CD4-positive, alpha-beta T cell treated with Interleukin-6 for 4 hours (primary cell): ENCODE measurements at regions not wholly inside any gene's neighbourhood (a gene's known extent, or its start where the extent isn't known, plus 50 kb on each side); places are given as distances from the start of the nearest gene placed in this dataset.

Experiments used
- DNase-seq: peaks from one replicate; pipeline ENCODE4 v3.0.0-alpha.2; 2020; ENCODE audit warnings: mixed read lengths

DNA sequence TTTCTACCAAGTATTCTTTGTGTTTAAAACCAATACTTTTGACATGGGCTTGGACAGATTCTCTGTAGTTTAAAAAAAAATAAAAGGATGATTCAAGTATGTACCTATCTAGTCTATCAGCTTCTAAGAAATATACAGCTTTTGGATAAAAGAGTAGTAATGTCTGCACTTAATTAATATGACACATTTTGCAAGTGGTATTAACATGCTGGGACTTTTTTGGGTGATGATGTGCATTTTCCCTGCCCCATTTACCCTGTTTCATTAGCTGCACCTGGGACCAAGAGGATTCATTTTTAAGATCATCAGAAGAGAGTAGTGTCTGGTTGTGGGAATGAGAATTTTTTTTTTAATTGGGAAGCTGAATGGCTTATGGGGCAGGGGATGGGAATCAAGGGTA lies 236.2 kb upstream of the KLF14 start:
- no peak for DNase-seq

DNA sequence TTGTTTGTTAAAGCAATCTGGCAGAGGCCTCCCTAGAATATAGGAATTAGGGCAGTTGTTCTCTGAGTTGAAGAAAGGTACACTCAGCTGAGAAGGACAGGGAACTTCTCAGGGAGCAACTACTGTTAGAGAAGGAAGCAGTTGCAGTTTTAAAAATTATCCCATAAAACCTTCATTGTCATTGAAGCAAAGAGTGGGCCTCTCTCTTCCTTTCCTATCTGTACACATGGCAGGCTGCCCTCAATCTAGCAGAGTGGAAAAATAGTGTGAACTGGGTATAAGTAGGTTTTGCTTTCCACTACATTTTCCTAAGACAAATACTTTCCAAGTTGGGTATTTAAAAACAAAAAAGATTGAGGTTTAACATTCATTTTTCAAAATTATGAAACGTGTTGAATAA lies 236.7 kb upstream of the KLF14 start:
- DNase-seq = no peak

DNA sequence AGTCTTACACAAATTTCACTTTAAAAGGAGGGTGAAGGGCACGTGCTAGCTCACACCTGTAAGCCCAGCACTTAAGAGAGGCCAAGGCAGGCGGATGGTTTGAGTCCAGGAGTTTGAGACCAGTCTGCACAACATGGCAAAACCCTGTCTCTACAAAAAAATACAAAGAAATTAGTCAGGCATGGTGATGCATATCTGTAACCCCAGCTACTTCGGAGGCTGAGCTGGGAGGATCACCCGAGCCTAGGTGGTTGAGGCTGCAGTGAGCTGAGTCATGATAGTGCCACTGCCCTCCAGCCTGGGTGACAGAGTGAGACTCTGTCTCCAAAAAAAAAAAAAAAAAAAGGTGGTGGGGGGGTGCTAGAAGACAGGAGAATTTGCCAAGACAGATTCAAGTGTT lies 237.3 kb upstream of the KLF14 start:
- DNase-seq = peak; percentile 56

DNA sequence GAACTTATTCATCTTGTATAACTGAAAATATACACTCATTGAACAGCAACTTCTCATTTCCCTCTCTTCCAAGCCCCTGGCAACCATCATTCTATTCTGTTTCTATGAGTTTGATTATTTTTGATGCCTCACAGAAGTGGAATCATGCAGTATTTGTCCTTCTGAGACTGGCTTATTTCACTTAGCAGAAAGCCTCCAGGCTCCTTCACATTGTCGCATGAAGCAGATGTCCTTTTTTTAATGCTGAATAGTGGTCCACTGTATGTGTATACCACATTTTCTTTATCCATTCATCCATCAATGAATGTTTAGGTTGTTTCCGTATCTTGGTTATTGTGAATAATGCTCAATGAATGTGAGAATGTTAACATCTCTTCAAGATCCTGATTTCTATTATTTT lies 238.2 kb upstream of the KLF14 start:
- no peak for DNase-seq

GRCh38 chr7:130973637-130974036 lies 239.6 kb upstream of the KLF14 start:
- no peak for DNase-seq

GRCh38 chr7:130974169-130974568 lies 240.2 kb upstream of the KLF14 start:
- no peak for DNase-seq

DNA sequence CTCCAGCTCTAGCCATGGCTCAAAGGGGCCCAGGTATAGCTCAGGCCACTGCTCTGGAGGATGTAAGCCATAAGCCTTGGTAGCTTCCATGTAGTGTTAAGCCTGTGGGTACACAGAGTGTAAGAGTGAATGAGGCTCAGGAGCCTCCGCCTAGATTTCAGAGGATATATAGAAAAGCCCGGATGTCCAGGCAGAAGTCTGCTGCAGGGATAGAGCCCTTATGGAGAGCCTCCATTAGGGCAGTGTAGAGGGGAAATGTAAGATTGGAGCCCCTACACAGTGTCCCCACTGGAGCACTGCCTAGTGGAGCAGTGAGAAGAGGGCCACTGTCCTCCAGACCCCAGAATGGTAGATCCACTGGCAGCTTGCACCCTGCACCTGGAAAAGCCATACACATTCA lies 240.8 kb upstream of the KLF14 start:
- no peak for DNase-seq

GRCh38 chr7:130975731-130976130 lies 241.7 kb upstream of the KLF14 start:
- DNase-seq = no peak

GRCh38 chr7:130982160-130982638 lies 248.2 kb upstream of the KLF14 start:
- DNase-seq = peak; percentile 42

GRCh38 chr7:130982651-130983050 lies 248.6 kb upstream of the KLF14 start:
- DNase-seq = no peak

DNA sequence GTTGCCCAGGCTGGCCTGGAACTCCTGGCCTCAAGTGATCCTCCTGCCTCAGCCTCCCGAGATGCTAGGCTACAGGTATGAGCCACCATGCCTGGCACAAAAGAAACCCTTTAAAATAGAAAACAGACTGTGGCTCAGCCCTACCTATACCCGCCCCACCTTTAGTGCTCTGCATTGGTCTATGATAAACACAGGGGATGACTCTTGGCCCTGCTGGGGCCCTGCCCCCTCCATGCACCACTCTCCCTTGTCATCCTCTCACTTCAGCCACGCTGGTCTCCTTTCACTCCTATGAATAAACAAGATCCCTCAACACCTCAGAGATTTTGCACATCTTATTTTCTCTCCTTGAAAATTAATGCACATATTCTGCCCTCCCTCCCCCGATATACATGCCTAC lies 251.4 kb upstream of the KLF14 start:
- DNase-seq = peak; percentile 37

- peak; percentile 16 for DNase-seq
These were observed 252.3 kb upstream of the KLF14 start for GRCh38 chr7:130986261-130986690.

DNA sequence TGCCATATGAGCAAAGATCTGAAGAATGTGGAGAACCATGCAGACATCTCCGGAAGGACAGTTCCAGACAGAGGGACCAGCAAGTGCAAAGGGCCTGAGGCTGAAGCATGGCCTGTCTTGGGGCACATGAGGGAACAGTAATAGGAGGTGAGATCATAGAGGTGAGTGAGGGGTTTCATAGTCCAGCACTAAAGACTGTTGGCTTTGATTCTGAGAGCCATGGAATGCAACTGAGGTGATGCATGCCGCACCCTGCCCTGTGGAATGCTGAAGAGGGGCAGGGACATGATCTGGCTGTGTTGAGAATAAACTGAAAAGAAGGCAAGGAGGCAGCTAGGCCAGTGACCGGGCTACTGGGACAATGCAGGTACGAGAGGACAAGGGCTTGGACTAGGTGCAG lies 253.1 kb upstream of the KLF14 start:
- no peak for DNase-seq

DNA sequence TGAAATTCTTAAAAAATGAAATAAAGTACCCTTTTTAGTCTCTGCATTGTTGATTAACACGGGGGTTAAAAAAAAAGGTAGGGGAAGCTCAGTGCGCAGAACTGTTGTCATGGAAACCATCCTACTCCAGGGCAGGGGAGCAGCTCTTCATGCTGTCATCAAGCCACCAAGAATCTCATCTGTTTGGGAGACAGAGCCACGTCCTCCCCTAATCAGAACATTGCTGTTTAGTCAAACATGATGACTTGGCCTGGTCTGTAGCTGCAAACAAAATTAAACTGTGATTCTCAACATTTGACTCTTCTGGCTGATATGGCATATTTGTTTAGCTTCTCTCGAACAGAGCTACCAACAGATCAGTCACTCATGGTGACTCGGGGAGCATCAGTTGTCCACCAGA lies 254.4 kb upstream of the KLF14 start:
- DNase-seq = peak; percentile 54

DNA sequence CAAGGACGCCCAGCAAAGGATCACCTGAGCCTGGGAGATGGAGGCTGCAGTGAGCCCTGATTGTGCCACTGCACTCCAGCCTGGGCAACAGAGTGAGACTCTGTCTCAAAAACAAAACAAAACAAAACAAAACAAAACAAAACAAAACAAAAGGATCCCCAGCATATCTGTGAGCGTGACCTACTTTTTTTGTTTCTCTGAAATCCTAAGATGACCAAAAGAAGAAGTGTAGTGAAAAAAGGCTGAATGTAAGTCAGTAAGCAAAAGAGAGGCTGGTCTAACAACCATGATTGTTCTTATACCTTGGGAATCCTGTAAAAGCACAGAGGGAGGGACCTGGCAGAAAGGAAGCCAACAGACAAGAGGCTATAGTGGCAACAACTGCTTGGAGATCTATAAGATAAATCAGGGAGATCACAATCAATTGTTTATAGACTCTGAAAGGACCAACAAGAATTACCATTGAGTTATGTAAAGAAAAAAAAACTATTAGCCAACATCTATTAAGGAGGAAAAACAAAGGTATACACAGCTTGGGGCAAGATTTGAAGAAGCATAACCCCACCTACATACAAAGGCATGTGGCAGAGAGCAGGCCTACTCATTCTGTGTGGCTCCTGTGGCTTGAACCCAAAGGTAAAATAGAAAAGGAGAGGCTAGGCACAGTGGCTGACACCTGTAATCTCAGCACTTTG lies 255.2 kb upstream of the KLF14 start:
- no peak for DNase-seq

DNA sequence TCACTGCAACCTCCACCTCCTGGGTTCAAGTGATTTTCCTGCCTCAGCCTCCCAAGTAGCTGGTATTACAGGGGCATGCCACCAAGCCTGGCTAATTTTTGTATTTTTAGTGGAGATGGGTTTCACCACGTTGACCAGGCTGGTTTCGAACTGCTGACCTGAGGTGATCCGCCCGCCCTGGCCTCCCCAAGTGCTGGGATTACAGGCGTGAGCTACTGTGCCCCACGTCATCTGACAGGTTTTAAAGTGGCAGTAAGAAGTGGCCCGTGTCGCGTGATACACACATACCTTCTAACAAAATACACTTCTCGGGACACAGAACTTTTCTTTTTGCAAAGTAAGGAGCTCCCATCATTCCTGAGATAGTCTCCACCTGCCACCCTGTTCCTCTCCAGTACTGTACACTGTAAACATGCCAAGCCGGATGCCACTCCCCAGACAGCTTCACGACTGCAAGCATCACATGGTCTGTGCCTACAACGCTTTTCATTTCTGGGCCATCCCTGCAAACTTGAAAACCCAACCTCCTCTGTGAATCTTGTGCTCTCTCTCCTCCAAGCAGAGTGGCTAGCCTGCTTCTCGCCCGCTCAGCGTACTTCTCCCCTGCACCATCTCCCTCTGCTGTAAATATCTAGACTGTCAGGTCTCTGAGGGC lies 256.3 kb upstream of the KLF14 start:
- DNase-seq = peak; percentile 54

DNA sequence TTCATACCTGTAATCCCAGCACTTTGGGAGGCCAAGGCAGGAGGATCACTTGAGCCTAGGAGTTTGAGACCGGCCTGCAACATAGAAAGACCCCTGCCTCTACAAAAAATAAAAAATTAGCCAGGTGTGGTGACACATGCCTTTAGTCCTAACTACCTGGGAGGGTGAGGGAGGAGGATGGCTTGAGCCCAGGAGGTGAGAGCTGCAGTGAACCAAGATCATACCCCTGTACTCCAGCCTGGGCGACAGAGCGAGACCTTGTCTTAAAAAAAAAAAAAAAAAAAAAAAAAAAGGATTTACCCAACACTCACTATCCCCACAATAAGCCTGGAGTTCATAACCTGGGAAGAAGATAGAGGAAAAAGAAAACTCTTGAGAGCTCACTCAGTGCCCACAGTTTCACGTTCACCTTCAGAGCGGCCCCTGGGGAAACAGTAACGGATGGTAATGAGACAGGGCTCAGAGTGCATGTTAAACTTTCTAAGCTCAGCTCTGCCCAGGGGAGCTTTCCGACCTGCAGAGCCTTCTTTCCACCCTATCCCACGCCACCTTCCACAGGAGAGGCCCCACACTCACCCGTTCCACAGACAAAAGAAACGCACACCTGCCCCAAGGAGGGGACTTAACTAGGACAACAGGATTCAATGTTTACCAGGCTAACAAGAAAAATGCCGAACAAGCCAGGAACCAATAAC lies 259.8 kb upstream of the KLF14 start:
- DNase-seq = no peak

GRCh38 chr7:130994378-130995115 lies 260.5 kb upstream of the KLF14 start:
- no peak for DNase-seq

- no peak for DNase-seq
These were observed 261.5 kb upstream of the KLF14 start for GRCh38 chr7:130995252-130996081.

DNA sequence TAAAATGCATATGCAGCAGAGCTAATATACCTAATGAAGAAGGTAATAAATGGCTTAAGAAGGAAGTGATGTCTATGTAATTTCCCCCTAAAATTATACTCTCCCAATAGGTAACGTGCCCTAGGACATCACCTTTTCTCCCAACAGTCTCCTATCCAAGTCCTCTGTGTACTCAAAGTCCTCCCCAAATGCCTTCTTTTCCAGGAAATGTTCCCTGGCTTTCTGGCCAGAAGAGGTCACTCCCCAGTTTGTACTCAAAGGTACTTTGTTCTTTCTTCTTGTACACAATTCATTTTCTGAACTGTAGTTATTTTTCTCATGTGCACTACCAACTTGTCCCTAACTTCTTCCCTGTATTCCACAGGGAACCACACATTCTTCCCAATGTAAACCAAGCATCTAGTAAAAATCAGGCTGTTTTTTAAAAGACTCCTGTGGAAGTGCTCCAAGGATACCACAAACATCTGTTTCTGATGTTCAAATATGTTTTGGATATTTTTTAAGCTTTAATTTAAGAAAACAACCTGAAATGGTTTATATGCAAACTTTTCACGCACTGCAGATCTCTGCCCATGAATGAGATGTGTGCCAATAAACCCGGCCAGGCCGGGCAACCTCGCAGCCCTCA lies 262.3 kb upstream of the KLF14 start:
- no peak for DNase-seq

DNA sequence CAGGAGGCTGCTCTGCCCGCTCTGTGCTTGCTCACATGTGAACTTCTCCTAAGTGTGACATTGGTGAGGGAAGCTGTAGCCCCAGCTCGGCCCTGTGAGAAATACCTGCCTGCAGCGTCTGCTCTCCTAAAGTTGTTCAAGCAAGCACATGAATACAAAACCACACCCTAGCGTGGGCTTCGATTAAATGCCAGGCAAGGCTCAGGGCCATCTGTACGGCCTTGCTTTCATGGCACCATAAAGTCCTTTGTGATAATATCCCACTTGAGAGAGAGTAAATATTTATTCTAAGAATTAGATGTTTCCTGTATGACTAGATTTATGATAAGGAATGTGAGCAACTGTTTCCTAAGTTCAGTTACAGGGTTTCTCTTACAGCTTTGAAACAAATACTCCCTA lies 262.8 kb upstream of the KLF14 start:
- DNase-seq = peak; percentile 45
